HCT116 (cell line): ENCODE measurements at regions not wholly inside any gene's neighbourhood (a gene's known extent, or its start where the extent isn't known, plus 50 kb on each side); places are given as distances from the start of the nearest gene placed in this dataset.

Experiments used
- ATAC-seq: fragments of 200-7000 bp; cut with Tn5 transposase; 2 replicates; pipeline ENCODE4 v1.9.1; 2020; ENCODE audit warnings: mild to moderate bottlenecking, moderate library complexity
- BruUV-seq: library from RNA; stranded (reverse); fragments of 400-500 nt; replicated peaks from 2 replicates; lab custom pipeline; 2021; lab: Mats Ljungman, UMichigan
- CTCF ChIA-PET: fragments of 300-600 bp; sonication (Branson Sonifier 250); formaldehyde crosslinking; loops from one replicate; lab custom pipeline; 2021; ENCODE audit warnings: antibody characterized with exemption; lab: Charles Lee
- POLR2A ChIA-PET: fragments of 300-600, 350-600 bp; sonication (Branson Sonifier 250); formaldehyde crosslinking; loops from one replicate; lab custom pipeline; 2021; ENCODE audit warnings: antibody characterized with exemption; lab: Charles Lee
- RAD21 ChIA-PET, 2 experiments: fragments of 300-600 bp; sonication (Branson Sonifier 250); formaldehyde crosslinking; loops; one replicate each; lab custom pipeline; 2023; ENCODE audit warnings: low total read pairs in 2 of 2; ENCODE audit not compliant: uncharacterized antibody in 2 of 2, unreplicated experiment in 2 of 2, low non-redundant PET in 1 of 2; lab: Charles Lee
- DNase-seq: peaks from one replicate; pipeline ENCODE4 v3.0.0-alpha.2; 2010; ENCODE audit warnings: low read depth, low spot score
- H2AFZ ChIP-seq: fragments of 200-600 bp; shearing (Covaris generic), sonication (generic); 2 replicates; pipeline ENCODE4 v1.6.1; 2017; ENCODE audit warnings: low read depth, mixed run types, mixed read lengths, antibody characterized with exemption, low read length; ENCODE audit not compliant: poor library complexity, severe bottlenecking
- H3K27ac ChIP-seq: 2 replicates; pipeline ENCODE4 v1.5.1; 2012; ENCODE audit warnings: low read depth, low read length
- H3K27me3 ChIP-seq: fragments of 200-600 bp; sonication (generic); 2 replicates; pipeline ENCODE4 v1.6.1; 2016; ENCODE audit warnings: mixed run types, low read length, mixed read lengths; ENCODE audit not compliant: insufficient read depth
- H3K36me3 ChIP-seq, 2 experiments: fragments of 200-500 bp in 1 of 2; fragments of 200-600 bp in 1 of 2; sonication (Bioruptor generic) in 1 of 2; sonication (generic) in 1 of 2; 2 replicates each; pipeline versions ENCODE4 v1.5.1 to v1.6.1; 2014 to 2016; ENCODE audit warnings: low read length in 2 of 2, inconsistent platforms in 1 of 2, mixed read lengths in 1 of 2, mixed run types in 1 of 2; ENCODE audit not compliant: insufficient read depth in 2 of 2, control insufficient read depth in 1 of 2
- H3K4me1 ChIP-seq, 2 experiments: fragments of 200-600 bp in 1 of 2; sonication (generic) in 1 of 2; 2 replicates each; pipeline versions ENCODE4 v1.5.1 to v1.6.1; 2012 to 2017; ENCODE audit warnings: low read length in 2 of 2, inconsistent platforms in 1 of 2, mild to moderate bottlenecking in 1 of 2, mixed read lengths in 1 of 2, mixed run types in 1 of 2, moderate library complexity in 1 of 2; ENCODE audit not compliant: insufficient read depth in 2 of 2, control insufficient read depth in 1 of 2
- H3K4me2 ChIP-seq: fragments of 200-600 bp; sonication (generic); 2 replicates; pipeline ENCODE4 v1.6.1; 2017; ENCODE audit warnings: mixed run types, low read length, mixed read lengths
- H3K4me3 ChIP-seq, 2 experiments: fragments of 200-600 bp in 1 of 2; sonication (generic) in 1 of 2; replicated peaks in 1 of 2; 2 replicates each; pipeline ENCODE4 v1.5.1; 2011 to 2016; ENCODE audit warnings: low read length in 2 of 2, control low read depth in 1 of 2, low read depth in 1 of 2, mild to moderate bottlenecking in 1 of 2, mixed read lengths in 1 of 2, mixed run types in 1 of 2
- H3K79me2 ChIP-seq: fragments of 200-600 bp; sonication (generic); 2 replicates; pipeline ENCODE4 v1.6.1; 2017; ENCODE audit warnings: mild to moderate bottlenecking, mixed run types, low read length, moderate library complexity, mixed read lengths; ENCODE audit not compliant: insufficient read depth
- H3K9ac ChIP-seq: fragments of 200-600 bp; sonication (generic); 2 replicates; pipeline ENCODE4 v1.6.1; 2016; ENCODE audit warnings: low read length, mixed read lengths
- H3K9me2 ChIP-seq: fragments of 200-600 bp; sonication (generic), shearing (Covaris generic); 2 replicates; pipeline ENCODE4 v1.6.1; 2017; ENCODE audit warnings: mixed run types, mild to moderate bottlenecking, moderate library complexity; ENCODE audit not compliant: insufficient read depth
- H3K9me3 ChIP-seq, 2 experiments: fragments of 200-500 bp in 1 of 2; fragments of 200-600 bp in 1 of 2; sonication (Bioruptor generic) in 1 of 2; sonication (generic) in 1 of 2; 2 replicates each; pipeline ENCODE4 v1.6.1; 2014 to 2017; ENCODE audit warnings: low read length in 2 of 2, mixed read lengths in 2 of 2, inconsistent platforms in 1 of 2, low read depth in 1 of 2, mild to moderate bottlenecking in 1 of 2, mixed run types in 1 of 2, moderate library complexity in 1 of 2; ENCODE audit not compliant: control insufficient read depth in 1 of 2, insufficient read depth in 1 of 2
- H4K20me1 ChIP-seq: fragments of 200-600 bp; sonication (generic), shearing (Covaris generic); 2 replicates; pipeline ENCODE4 v1.6.1; 2017; ENCODE audit warnings: mixed run types, mild to moderate bottlenecking, moderate library complexity; ENCODE audit not compliant: insufficient read depth
- ATF3 ChIP-seq: IDR thresholded peaks from 2 replicates; pipeline ENCODE4 v1.6.1; 2012
- CTCF ChIP-seq, 3 experiments: fragments of 200-600 bp in 1 of 3; sonication (generic) in 1 of 3; IDR thresholded peaks in 2 of 3; conservative IDR thresholded peaks in 1 of 3; 2 replicates each; pipeline ENCODE4 v1.5.1; 2012 to 2017; ENCODE audit warnings: low read depth in 2 of 3, low read length in 2 of 3, antibody characterized with exemption in 1 of 3, borderline replicate concordance in 1 of 3, control low read depth in 1 of 3, mild to moderate bottlenecking in 1 of 3, mixed read lengths in 1 of 3, mixed run types in 1 of 3, moderate library complexity in 1 of 3; ENCODE audit not compliant: insufficient read depth in 1 of 3
- SIN3A ChIP-seq: IDR thresholded peaks from 2 replicates; pipeline ENCODE4 v1.6.1; 2012; ENCODE audit warnings: low read depth
- YY1 ChIP-seq: IDR thresholded peaks from 2 replicates; pipeline ENCODE4 v1.6.1; 2011; ENCODE audit warnings: low read length, low read depth, moderate library complexity, mild to moderate bottlenecking; ENCODE audit not compliant: insufficient replicate concordance; ENCODE audit errors: extremely low read depth
- intact Hi-C: fragments of 100-400 bp; cut with micrococcal nuclease; formaldehyde crosslinking; loops from 2 replicates; pipeline ENCODE4 v1.10.0; 2022

GRCh38 chr7:110609336-110609735 is 481.6 kb upstream of the LRRN3 start:
- no peaks in the 10 kb centered on the region for H3K4me1 ChIP-seq

More at GRCh38 chr7:110609336-110609735, 481.6 kb upstream of the LRRN3 start:
- ATAC-seq, result no peak
- no peak for DNase-seq
- RAD21 ChIA-PET, result no interaction called here
- POLR2A ChIA-PET, result no interaction called here
- H3K9me3 ChIP-seq, result no peaks in the 10 kb centered on the region
- CTCF ChIA-PET, result no interaction called here
- TF ChIP-seq SIN3A, result no peak
- TF ChIP-seq CTCF (IDR thresholded peaks at IDR 0.05 in 2 of 3, conservative IDR thresholded peaks at IDR 0.05 in 1 of 3; ENCODE audit: borderline replicate concordance in 1 of 3, insufficient read depth in 1 of 3, low read depth in 2 of 3, low read length in 2 of 3), result no peak
- no peak for TF ChIP-seq YY1
- no peak for TF ChIP-seq ATF3
- H3K9me2 ChIP-seq, result no peaks in the 10 kb centered on the region
- H3K4me2 ChIP-seq, result no peak overlapping the region
- no peaks in the 10 kb centered on the region for H4K20me1 ChIP-seq
- H3K79me2 ChIP-seq, result no peaks in the 10 kb centered on the region
- H2AFZ ChIP-seq, result no peak overlapping the region
- intact Hi-C loops, result loop anchor here (10.0 kb wide), 1 partner anchor 865 kb away; no protein-coding TSS in a partner anchor
- no peak overlapping the region for H3K9ac ChIP-seq
- H3K4me3 ChIP-seq, result no peak overlapping the region
- no peak overlapping the region for H3K27ac ChIP-seq
- H3K27me3 ChIP-seq, result no peaks in the 10 kb centered on the region
- H3K36me3 ChIP-seq, result no peaks in the 10 kb centered on the region
- BruUV-seq, result no TSS peak
